Activated CD4-positive, alpha-beta T cell treated with anti-CD3 and anti-CD28 coated beads for 36 hours (primary cell): ENCODE measurements at regions not wholly inside any gene's neighbourhood (a gene's known extent, or its start where the extent isn't known, plus 50 kb on each side); places are given as distances from the start of the nearest gene placed in this dataset.

Source experiments
- ATAC-seq: fragments of 200-7000 bp; cut with Tn5 transposase; one replicate; pipeline ENCODE4 v1.10.0; 2021; ENCODE audit warnings: mild to moderate bottlenecking, moderate library complexity
- CTCF ChIA-PET: fragments of 350-600 bp; sonication (Branson Sonifier 250); formaldehyde crosslinking; loops from one replicate; lab custom pipeline; 2021; ENCODE audit warnings: antibody characterized with exemption; lab: Charles Lee
- POLR2A ChIA-PET: fragments of 350-600 bp; sonication (Branson Sonifier 250); formaldehyde crosslinking; loops from one replicate; lab custom pipeline; 2021; ENCODE audit warnings: antibody characterized with exemption, inconsistent platforms; lab: Charles Lee
- DNase-seq: peaks from one replicate; pipeline ENCODE4 v3.0.0-alpha.2; 2020
- H3K27ac Mint-ChIP-seq: one replicate; pipeline ENCODE4 v1.8.0; 2021; ENCODE audit warnings: mixed read lengths
- H3K27me3 Mint-ChIP-seq: one replicate; pipeline ENCODE4 v1.8.0; 2021; ENCODE audit warnings: mixed read lengths
- H3K36me3 Mint-ChIP-seq: one replicate; pipeline ENCODE4 v1.8.0; 2021; ENCODE audit warnings: low read depth, mixed read lengths
- H3K4me1 Mint-ChIP-seq: one replicate; pipeline ENCODE4 v1.8.0; 2021; ENCODE audit warnings: mixed read lengths
- H3K4me3 Mint-ChIP-seq: one replicate; pipeline ENCODE4 v1.8.0; 2021; ENCODE audit warnings: mild to moderate bottlenecking, moderate library complexity, mixed read lengths
- H3K9me3 Mint-ChIP-seq: one replicate; pipeline ENCODE4 v1.8.0; 2021; ENCODE audit warnings: low read depth, mixed read lengths
- intact Hi-C, 2 experiments: fragments of 100-400 bp; cut with DNase I in 1 of 2; cut with micrococcal nuclease in 1 of 2; formaldehyde crosslinking; loops; one replicate each; pipeline versions ENCODE4 v1.14.2 to v1.15.1; 2022 to 2024; cut with DNase I, micrococcal nuclease

DNA sequence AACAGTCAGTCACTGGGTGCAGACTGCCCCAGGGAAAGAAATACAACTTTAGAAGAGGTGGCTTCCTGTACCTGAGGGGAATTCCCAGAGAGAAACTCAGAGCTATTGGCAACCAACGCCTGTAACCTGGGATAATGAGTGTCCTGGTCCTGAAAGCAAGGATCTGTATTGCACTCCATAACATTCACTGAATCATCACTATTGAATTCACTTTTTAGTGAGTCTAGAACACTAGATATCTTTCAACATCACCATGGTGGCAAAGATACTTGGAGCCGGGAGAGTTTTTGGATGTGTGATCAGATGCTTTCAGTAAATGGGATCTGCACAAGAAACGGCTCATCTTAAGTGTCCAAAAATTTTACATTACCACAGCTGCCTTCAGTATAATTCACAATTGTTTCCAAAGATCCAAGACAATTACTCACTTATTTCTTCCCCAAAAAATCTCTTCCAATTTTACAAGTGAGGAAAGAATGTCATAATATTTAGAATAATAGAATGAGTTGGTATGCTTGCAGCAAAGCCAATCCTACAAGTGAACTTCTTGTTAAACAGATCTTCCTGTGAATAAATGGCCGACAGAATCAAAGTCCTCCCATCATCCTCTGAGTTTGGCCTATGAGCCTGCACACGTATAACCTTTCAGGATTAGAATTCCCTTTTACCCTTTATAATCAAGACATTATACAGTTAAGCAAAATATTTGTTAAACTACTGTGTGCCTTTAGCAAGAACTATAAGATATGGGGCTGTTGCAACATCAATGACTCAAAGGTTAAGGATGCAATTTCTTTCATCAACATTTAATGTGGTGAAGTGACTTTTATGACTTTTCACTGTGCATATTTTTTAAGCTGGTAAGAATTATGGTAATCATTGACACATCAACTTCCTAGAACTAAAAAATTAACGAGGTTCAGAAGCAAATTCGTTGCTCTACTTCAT, 243.3 kb upstream of the COL8A1 start:
- DNase-seq (no peak), ATAC-seq (no peak)
- H3K27ac Mint-ChIP-seq, result no peak overlapping the region
- no peaks in the 10 kb centered on the region for H3K36me3 Mint-ChIP-seq
- ChIA-PET CTCF (no interaction called here), POLR2A (no interaction called here)
- intact Hi-C loops, result no loop called here
- H3K9me3 Mint-ChIP-seq, result peaks cover 12% of the 10 kb centered on the region
- no peaks in the 10 kb centered on the region for H3K4me1 Mint-ChIP-seq
- no peak overlapping the region for H3K4me3 Mint-ChIP-seq
- H3K27me3 Mint-ChIP-seq, result no peaks in the 10 kb centered on the region

DNA sequence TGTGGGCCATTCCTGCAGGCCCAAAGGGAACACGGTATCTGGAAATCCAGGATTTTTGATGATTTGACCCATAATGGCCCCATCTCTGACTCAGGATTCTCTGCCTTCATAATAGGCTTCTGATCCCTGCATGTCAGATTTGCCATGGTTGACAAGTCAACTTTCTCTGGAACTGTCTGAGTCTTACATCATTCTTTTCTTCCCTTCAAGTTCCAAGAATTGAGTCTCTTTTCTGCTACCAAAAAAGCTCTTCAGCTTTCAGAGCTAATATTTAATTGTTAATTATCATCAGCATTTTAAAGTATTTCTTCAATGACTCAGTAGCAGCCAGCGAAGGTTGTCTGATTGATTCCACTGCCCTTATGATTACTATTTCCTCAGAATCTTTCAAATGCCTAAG, 244.4 kb upstream of the COL8A1 start:
- CTCF ChIA-PET, result no interaction called here
- no peaks in the 10 kb centered on the region for H3K36me3 Mint-ChIP-seq
- no peak overlapping the region for H3K4me3 Mint-ChIP-seq
- POLR2A ChIA-PET, result no interaction called here
- ATAC-seq (no peak), DNase-seq (no peak)
- H3K27ac Mint-ChIP-seq, result no peak overlapping the region
- no peaks in the 10 kb centered on the region for H3K27me3 Mint-ChIP-seq
- H3K4me1 Mint-ChIP-seq, result no peaks in the 10 kb centered on the region
- intact Hi-C loops, result no loop called here
- peaks cover 6% of the 10 kb centered on the region for H3K9me3 Mint-ChIP-seq

DNA sequence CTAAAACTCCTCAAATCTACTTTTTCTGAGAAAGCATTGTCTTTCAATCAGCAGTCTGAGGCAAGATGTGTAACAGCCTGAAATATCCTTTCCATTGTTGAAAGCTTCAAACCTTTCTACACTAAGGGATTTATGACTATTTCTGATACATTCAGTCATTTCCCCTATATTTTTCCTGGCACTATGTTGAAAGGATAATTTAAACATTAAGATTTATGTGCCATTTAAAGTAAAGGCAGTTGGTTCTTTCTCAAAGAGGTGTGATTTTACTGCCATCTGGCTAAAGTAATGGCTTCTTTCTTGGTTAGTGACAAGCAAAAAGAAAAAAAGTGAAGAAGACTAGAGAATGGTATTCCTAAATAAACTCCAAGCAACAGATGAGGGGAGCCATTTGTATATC, 249.6 kb upstream of the COL8A1 start:
- POLR2A ChIA-PET, result no interaction called here
- Mint-ChIP-seq H3K27ac (no peak overlapping the region), H3K4me1 (no peaks in the 10 kb centered on the region), H3K4me3 (no peak overlapping the region), H3K36me3 (no peaks in the 10 kb centered on the region), H3K9me3 (peaks cover 4% of the 10 kb centered on the region), H3K27me3 (no peaks in the 10 kb centered on the region)
- intact Hi-C loops, result no loop called here
- DNase-seq, result no peak
- CTCF ChIA-PET, result no interaction called here
- ATAC-seq, result no peak

DNA sequence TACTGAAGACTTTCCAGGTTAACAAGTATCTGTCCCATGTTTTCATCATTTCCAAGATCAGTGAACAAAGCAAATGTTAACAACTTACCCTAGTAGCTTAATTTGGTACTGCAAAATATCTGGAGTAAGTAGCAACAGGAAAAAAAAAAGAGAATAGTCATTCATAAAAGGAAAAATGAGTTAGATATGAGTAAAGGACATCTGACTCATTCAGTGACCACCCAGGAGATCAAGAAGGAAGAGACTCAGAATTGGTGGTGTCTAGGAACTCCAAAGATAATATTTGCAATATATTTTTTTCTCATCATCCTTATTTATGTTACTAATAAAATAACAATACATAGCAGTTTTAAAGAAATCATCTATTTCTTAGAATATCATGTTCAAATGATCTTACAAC, 253.8 kb upstream of the COL8A1 start:
- ATAC-seq (no peak), DNase-seq (no peak)
- no peak overlapping the region for H3K4me3 Mint-ChIP-seq
- no peaks in the 10 kb centered on the region for H3K4me1 Mint-ChIP-seq
- no peaks in the 10 kb centered on the region for H3K27me3 Mint-ChIP-seq
- H3K27ac Mint-ChIP-seq, result no peak overlapping the region
- H3K36me3 Mint-ChIP-seq, result no peaks in the 10 kb centered on the region
- ChIA-PET CTCF (no interaction called here), POLR2A (no interaction called here)
- intact Hi-C loops, result no loop called here
- peaks cover 2% of the 10 kb centered on the region for H3K9me3 Mint-ChIP-seq

DNA sequence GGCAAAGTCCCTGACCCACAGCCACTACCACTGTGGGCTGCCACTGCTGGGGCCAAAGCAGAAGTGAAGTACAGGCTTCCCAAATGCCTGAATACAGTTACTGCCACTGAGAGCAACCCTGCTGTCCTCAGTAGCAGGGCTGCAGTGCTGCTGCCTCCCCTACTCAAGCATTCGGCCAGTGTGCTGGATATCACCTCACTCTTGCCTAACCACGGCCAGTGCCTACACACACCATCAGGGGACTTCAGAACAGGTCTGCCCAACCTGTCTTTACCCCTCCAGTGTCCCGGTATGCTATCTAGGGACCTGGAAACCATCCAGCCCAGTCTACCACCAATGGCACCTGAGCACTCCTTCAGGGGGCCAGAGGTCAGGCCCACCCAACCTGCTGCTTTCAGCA, 261.5 kb upstream of the COL8A1 start:
- Mint-ChIP-seq H3K4me1 (no peaks in the 10 kb centered on the region), H3K4me3 (no peak overlapping the region), H3K27me3 (no peaks in the 10 kb centered on the region), H3K9me3 (no peaks in the 10 kb centered on the region), H3K36me3 (no peaks in the 10 kb centered on the region), H3K27ac (no peak overlapping the region)
- CTCF ChIA-PET, result no interaction called here
- intact Hi-C loops, result no loop called here
- ATAC-seq (no peak), DNase-seq (no peak)
- POLR2A ChIA-PET, result no interaction called here

DNA sequence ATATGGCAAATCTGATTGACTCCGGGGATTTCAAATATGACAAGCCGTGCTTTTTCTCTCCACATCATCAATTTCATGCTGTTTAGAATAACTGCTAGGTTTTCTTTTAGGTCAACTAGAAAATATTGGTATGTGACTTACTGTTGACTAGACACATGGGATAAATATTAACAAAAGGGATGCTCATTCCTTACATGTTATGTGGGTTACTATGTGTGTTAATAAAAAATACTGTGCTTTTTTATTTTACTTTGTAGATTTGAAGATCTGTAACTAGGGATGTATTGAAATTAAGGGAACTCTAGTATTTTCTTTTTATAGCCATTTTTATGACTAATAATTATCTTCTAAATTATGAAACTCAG, 264.6 kb upstream of the COL8A1 start:
- DNase-seq (no peak), ATAC-seq (no peak)
- CTCF ChIA-PET, result no interaction called here
- Mint-ChIP-seq H3K27me3 (no peaks in the 10 kb centered on the region), H3K9me3 (no peaks in the 10 kb centered on the region), H3K36me3 (no peaks in the 10 kb centered on the region), H3K4me3 (no peak overlapping the region), H3K27ac (no peak overlapping the region), H3K4me1 (no peaks in the 10 kb centered on the region)
- intact Hi-C loops, result no loop called here
- POLR2A ChIA-PET, result no interaction called here

DNA sequence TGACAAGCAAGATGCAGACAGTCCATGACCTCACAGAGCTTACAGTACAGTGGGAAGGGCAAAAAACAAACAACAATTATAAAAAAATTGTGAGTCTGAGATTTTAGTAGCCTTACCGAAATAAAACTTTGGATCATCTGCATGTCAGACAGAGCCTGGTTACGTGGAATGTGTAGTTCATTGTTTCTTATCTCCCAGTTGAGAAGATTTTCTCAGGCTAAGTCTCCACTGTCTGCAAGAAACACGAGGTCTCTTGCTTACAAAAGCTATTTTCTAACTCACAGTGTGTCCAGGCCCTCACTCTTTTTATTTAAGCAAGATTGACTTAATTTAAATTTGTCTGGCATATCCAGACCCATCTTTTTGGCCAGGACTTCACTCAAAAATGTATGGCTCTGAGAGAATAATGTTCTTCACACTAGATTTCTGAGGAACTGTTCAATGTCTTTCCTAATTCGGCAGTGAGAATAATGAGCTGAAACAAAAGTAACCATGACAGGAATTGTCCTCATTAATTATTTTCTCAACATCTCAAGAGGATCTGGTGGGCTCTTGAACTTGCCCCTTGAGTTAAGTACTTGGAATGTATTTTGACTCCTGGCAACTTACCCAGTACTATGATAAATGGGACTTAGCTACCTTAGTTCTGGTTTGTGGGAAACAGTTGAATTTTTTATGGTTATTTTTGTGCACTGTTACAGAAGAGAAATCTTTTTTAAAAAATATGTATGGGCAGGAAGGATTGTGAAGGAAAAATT, 265.1 kb upstream of the COL8A1 start:
- no peak overlapping the region for H3K4me3 Mint-ChIP-seq
- H3K36me3 Mint-ChIP-seq, result no peaks in the 10 kb centered on the region
- intact Hi-C loops, result no loop called here
- H3K9me3 Mint-ChIP-seq, result no peaks in the 10 kb centered on the region
- POLR2A ChIA-PET, result no interaction called here
- no peaks in the 10 kb centered on the region for H3K27me3 Mint-ChIP-seq
- ATAC-seq (no peak), DNase-seq (no peak)
- CTCF ChIA-PET, result no interaction called here
- H3K4me1 Mint-ChIP-seq, result no peaks in the 10 kb centered on the region
- no peak overlapping the region for H3K27ac Mint-ChIP-seq

DNA sequence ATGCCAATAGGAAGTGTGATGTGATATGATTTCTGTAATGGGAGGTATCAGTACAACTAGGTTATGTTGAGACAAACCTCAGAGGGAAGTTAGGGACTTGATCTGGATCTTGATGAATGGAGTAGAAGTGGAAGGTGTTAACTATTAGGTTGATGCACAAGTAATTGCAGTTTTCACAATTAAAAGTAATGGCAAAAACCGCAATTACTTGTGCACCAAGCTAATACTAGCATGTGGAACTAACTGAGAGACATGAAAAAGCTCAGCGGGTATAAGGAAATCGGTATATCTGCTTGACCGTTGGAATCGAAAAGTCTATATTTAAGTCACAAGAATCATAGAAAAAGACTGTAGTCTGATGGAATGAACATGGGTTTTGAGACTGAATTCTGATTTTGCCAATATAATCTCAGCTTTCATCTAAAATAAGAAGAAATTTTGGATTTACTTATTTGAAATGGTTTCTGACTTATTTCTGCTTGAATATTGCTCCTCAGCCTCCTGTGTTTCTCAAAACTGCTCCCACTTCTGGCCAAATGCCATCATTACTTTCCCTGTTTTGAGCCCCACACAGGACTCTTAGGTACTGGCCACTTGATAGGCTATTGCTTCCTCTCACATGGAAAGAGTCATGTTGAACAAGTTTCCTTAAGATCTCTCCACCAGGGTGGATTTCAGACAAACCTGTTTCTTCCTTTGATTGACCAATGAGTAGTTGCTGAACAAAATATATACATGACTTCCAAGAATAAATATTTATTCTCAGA, 271.5 kb upstream of the COL8A1 start:
- DNase-seq (no peak), ATAC-seq (no peak)
- H3K9me3 Mint-ChIP-seq, result no peaks in the 10 kb centered on the region
- no peaks in the 10 kb centered on the region for H3K27me3 Mint-ChIP-seq
- intact Hi-C loops, result no loop called here
- no peak overlapping the region for H3K27ac Mint-ChIP-seq
- CTCF ChIA-PET, result no interaction called here
- no peaks in the 10 kb centered on the region for H3K36me3 Mint-ChIP-seq
- no peaks in the 10 kb centered on the region for H3K4me1 Mint-ChIP-seq
- POLR2A ChIA-PET, result no interaction called here
- no peak overlapping the region for H3K4me3 Mint-ChIP-seq

DNA sequence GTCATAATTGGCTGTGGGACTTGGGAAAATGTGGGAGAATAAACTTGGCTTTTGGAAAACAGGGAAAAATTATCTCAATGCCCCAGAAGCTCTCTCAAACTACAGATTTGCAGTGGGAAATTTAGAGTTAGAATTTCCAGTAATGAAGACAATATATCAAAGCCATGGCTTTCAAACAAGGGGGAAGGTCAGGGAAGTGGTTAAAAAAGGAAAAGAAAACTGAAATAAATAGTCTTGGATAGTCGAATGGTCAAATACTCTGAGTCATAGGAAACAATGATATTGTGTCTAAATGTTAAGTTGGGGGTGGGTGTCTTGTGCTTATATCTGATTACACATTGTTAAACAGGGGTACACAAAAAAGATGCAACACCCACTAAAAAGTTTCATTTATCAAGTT, 272.4 kb upstream of the COL8A1 start:
- CTCF ChIA-PET, result interaction anchor here (0.6 kb wide), 1 partner anchor 194 kb away, joined by 3 read pairs; no protein-coding TSS in a partner anchor

DNA sequence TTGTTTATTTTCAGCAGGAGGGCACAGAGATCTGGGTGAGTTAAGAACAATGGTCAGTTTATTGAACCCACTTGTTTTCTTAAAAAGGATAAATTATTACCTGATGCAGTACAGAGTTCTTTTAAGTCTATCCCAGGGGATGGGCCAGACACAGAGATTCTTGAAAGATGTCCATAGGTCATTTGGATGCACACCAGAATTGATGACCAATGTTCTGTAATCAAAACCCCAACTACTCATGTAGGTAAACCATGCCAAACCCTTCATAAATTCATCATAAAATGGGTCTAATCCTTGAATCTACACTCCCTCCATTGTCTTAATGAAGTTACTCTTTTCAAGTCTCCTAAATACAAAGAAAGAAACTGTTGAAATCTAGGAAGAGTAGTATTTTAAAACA, 273.0 kb upstream of the COL8A1 start:
- ChIA-PET CTCF (interaction anchor here (0.6 kb wide), 1 partner anchor 194 kb away, joined by 3 read pairs; no protein-coding TSS in a partner anchor), POLR2A (no interaction called here)
- H3K27ac Mint-ChIP-seq, result no peak overlapping the region
- DNase-seq (no peak), ATAC-seq (no peak)
- H3K36me3 Mint-ChIP-seq, result no peaks in the 10 kb centered on the region
- no peaks in the 10 kb centered on the region for H3K9me3 Mint-ChIP-seq
- H3K4me1 Mint-ChIP-seq, result no peaks in the 10 kb centered on the region
- intact Hi-C loops, result no loop called here
- H3K4me3 Mint-ChIP-seq, result no peak overlapping the region
- H3K27me3 Mint-ChIP-seq, result no peaks in the 10 kb centered on the region

More for the DNA sequence above, 272.4 kb upstream of the COL8A1 start:
- Mint-ChIP-seq H3K27me3 (no peaks in the 10 kb centered on the region), H3K27ac (no peak overlapping the region), H3K4me1 (no peaks in the 10 kb centered on the region), H3K36me3 (no peaks in the 10 kb centered on the region), H3K4me3 (no peak overlapping the region), H3K9me3 (no peaks in the 10 kb centered on the region)
- ATAC-seq, result no peak
- intact Hi-C loops, result no loop called here
- DNase-seq, result no peak
- POLR2A ChIA-PET, result no interaction called here

DNA sequence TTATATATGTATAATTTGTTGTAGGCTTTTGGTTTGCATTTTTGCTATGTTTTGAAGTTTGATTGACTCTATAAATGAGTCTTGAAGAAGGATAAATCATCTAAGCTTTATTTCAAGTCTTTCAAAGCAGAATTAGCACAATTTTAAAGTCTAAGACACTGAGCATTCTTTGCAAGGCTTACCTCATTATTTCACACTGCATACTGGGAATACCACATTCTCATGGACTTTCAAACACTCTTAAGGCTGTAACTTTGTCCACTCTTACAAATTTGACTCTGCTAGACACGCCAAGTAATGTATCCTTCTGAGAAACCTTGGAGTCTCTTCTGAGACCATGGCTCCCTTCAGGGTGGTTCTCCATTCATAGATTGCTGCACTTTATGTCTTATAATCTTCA, 281.3 kb upstream of the COL8A1 start:
- Mint-ChIP-seq H3K27ac (no peak overlapping the region), H3K4me1 (no peaks in the 10 kb centered on the region), H3K4me3 (no peak overlapping the region), H3K9me3 (peaks cover 3% of the 10 kb centered on the region), H3K36me3 (no peaks in the 10 kb centered on the region), H3K27me3 (no peaks in the 10 kb centered on the region)
- intact Hi-C loops, result no loop called here
- ChIA-PET CTCF (no interaction called here), POLR2A (no interaction called here)
- ATAC-seq, result no peak
- no peak for DNase-seq
